Stomach (tissue), 4 donors: ENCODE measurements at regions not wholly inside any gene's neighbourhood (a gene's known extent, or its start where the extent isn't known, plus 50 kb on each side); places are given as distances from the start of the nearest gene placed in this dataset.

Experiments
- POLR2A ChIP-seq, 4 donors: fragments of 450-650 bp; IDR thresholded peaks; one replicate each; pipeline ENCODE4 v1.6.1; 2016; ENCODE audit warnings: antibody characterized with exemption in 4 of 4, control low read depth in 2 of 4, mild to moderate bottlenecking in 1 of 4, moderate library complexity in 1 of 4
- TF ChIP-seq, protein P1 (sequence below), 7 experiments: fragments of 450-650 bp in 4 of 7; fragments of 200-600 bp in 3 of 7; sonication (generic) in 3 of 7; IDR thresholded peaks; one replicate each; pipeline ENCODE4 v1.5.1; 2016 to 2019; ENCODE audit warnings: antibody characterized with exemption in 7 of 7, control low read depth in 2 of 7, mild to moderate bottlenecking in 1 of 7

DNA sequence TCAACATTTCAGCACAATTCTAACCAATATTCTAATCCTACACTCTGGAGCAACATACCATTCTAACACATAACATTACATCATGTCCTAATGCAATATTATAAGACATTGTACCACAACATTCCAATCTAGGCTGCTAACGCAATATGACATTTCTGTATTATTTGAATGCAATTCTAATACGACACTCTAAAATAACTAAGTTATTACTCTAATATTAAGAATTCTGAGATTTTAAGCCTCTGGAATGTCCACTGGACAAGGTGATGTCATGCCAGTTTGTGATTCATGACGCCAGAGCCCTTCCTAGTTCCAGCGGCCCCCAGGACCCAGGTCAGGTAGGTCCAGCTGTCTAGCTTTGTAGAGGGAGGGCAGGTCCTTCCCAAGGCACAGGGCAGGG, 69.7 kb upstream of the SIRPA start:
- TF ChIP-seq, protein P1, sequence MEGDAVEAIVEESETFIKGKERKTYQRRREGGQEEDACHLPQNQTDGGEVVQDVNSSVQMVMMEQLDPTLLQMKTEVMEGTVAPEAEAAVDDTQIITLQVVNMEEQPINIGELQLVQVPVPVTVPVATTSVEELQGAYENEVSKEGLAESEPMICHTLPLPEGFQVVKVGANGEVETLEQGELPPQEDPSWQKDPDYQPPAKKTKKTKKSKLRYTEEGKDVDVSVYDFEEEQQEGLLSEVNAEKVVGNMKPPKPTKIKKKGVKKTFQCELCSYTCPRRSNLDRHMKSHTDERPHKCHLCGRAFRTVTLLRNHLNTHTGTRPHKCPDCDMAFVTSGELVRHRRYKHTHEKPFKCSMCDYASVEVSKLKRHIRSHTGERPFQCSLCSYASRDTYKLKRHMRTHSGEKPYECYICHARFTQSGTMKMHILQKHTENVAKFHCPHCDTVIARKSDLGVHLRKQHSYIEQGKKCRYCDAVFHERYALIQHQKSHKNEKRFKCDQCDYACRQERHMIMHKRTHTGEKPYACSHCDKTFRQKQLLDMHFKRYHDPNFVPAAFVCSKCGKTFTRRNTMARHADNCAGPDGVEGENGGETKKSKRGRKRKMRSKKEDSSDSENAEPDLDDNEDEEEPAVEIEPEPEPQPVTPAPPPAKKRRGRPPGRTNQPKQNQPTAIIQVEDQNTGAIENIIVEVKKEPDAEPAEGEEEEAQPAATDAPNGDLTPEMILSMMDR (IDR thresholded peaks at IDR 0.05): no peak
- no peak for TF ChIP-seq POLR2A (IDR thresholded peaks at IDR 0.05)
